GM12878 (cell line): ENCODE measurements at regions not wholly inside any gene's neighbourhood (a gene's known extent, or its start where the extent isn't known, plus 50 kb on each side); places are given as distances from the start of the nearest gene placed in this dataset.

Experiments used
- ATAC-seq: fragments of 200-7000 bp; cut with Tn5 transposase; 3 replicates; pipeline ENCODE4 v1.9.1; 2020; ENCODE audit warnings: mild to moderate bottlenecking, moderate library complexity
- BruUV-seq: library from RNA; stranded (reverse); fragments of 400-500 nt; replicated peaks from 2 replicates; lab custom pipeline; 2021; lab: Mats Ljungman, UMichigan
- CTCF ChIA-PET: fragments of 300-600 bp; sonication (Branson Sonifier 250); formaldehyde crosslinking; extraction: SDS; loops from one replicate; lab custom pipeline; 2021; ENCODE audit warnings: inconsistent platforms; lab: Yijun Ruan, JAX
- POLR2A ChIA-PET: fragments of 350-600 bp; formaldehyde crosslinking; extraction: SDS; loops from one replicate; lab custom pipeline; 2021; ENCODE audit warnings: inconsistent platforms; lab: Charles Lee
- RAD21 ChIA-PET: fragments of 300-600 bp; sonication (Branson Sonifier 250); formaldehyde crosslinking; loops from one replicate; lab custom pipeline; 2023; ENCODE audit warnings: antibody characterized with exemption; ENCODE audit not compliant: unreplicated experiment; lab: Charles Lee
- SMC1A ChIA-PET: fragments of 300-600 bp; sonication (Branson Sonifier 250); formaldehyde crosslinking; loops from one replicate; lab custom pipeline; 2023; ENCODE audit not compliant: unreplicated experiment, uncharacterized antibody; lab: Charles Lee
- DNase-seq: peaks from one replicate; pipeline ENCODE4 v3.0.0-alpha.2; 2011; ENCODE audit warnings: low read depth, low spot score
- FAIRE-seq: peaks from 3 replicates; lab custom pipeline; 2011; peaks lifted over from hg19 to GRCh38; lab: Jason Lieb, UNC
- H2AFZ ChIP-seq: 2 replicates; pipeline ENCODE4 v1.6.0; 2011; ENCODE audit warnings: low read depth, low read length, control low read depth; ENCODE audit not compliant: control insufficient read depth
- H3K27ac ChIP-seq: 2 replicates; pipeline ENCODE4 v1.5.1; 2011; ENCODE audit warnings: control low read depth; ENCODE audit not compliant: control insufficient read depth, insufficient read depth
- H3K27me3 ChIP-seq, 2 experiments: replicated peaks in 1 of 2; 2 replicates each; pipeline versions ENCODE4 v1.6.0 to v1.6.1; 2011; ENCODE audit warnings: low read length in 1 of 2; ENCODE audit not compliant: control insufficient read depth in 2 of 2, insufficient read depth in 2 of 2
- H3K36me3 ChIP-seq, 2 experiments: 2 replicates each; pipeline ENCODE4 v1.5.1; 2011; ENCODE audit warnings: low read length in 1 of 2; ENCODE audit not compliant: control insufficient read depth in 2 of 2, insufficient read depth in 2 of 2
- H3K4me1 ChIP-seq: 2 replicates; pipeline ENCODE4 v1.6.1; 2011; ENCODE audit warnings: mild to moderate bottlenecking, low read length, moderate library complexity, mixed read lengths; ENCODE audit not compliant: control insufficient read depth, insufficient read depth
- H3K4me2 ChIP-seq: 2 replicates; pipeline ENCODE4 v1.6.0; 2011; ENCODE audit warnings: control low read depth; ENCODE audit not compliant: control insufficient read depth, insufficient read depth
- H3K4me3 ChIP-seq: fragments of 200-600 bp; sonication (generic); 2 replicates; pipeline ENCODE4 v1.5.1; 2016
- H3K79me2 ChIP-seq: 2 replicates; pipeline ENCODE4 v1.6.0; 2011; ENCODE audit warnings: low read length; ENCODE audit not compliant: control insufficient read depth, insufficient read depth
- H3K9ac ChIP-seq: 2 replicates; pipeline ENCODE4 v1.8.0; 2011; ENCODE audit warnings: low read length, control low read depth, mixed read lengths; ENCODE audit not compliant: control insufficient read depth, insufficient read depth
- H3K9me3 ChIP-seq: replicated peaks from 3 replicates; pipeline ENCODE4 v1.5.1; 2011; ENCODE audit warnings: mild to moderate bottlenecking, low read length; ENCODE audit not compliant: control insufficient read depth, insufficient read depth
- H4K20me1 ChIP-seq: 2 replicates; pipeline ENCODE4 v1.6.0; 2011; ENCODE audit not compliant: control insufficient read depth, insufficient read depth
- FOS ChIP-seq: IDR thresholded peaks from 3 replicates; pipeline ENCODE4 v1.6.1; 2011; ENCODE audit warnings: borderline replicate concordance; ENCODE audit not compliant: insufficient read length; ENCODE audit errors: extremely low read depth
- FOXM1 ChIP-seq: IDR thresholded peaks from 2 replicates; pipeline ENCODE4 v1.6.1; 2012; ENCODE audit warnings: low read depth, mild to moderate bottlenecking, inconsistent platforms, low read length, moderate library complexity
- HDGF ChIP-seq: fragments of 450-650 bp; IDR thresholded peaks from 2 replicates; pipeline ENCODE4 v1.6.1; 2016; ENCODE audit warnings: antibody characterized with exemption
- MYB ChIP-seq: fragments of 150-350 bp; IDR thresholded peaks from 2 replicates; pipeline ENCODE4 v1.6.1; 2014; ENCODE audit warnings: mild to moderate bottlenecking, low read depth, low read length, borderline replicate concordance
- NRF1 ChIP-seq: conservative IDR thresholded peaks from 2 replicates; pipeline ENCODE4 v1.6.1; 2011; ENCODE audit warnings: mild to moderate bottlenecking, low read depth, low read length, improper control_type of control experiment
- RELA ChIP-seq: fragments of 450-650 bp; IDR thresholded peaks from 2 replicates; pipeline ENCODE4 v1.8.0; 2014; ENCODE audit warnings: borderline replicate concordance; ENCODE audit not compliant: partially characterized antibody
- SMAD1 ChIP-seq: fragments of 450-650 bp; IDR thresholded peaks from 2 replicates; pipeline ENCODE4 v1.6.1; 2018; ENCODE audit warnings: mild to moderate bottlenecking, low read depth; ENCODE audit not compliant: partially characterized antibody
- SREBF1 ChIP-seq: IDR thresholded peaks from 2 replicates; pipeline ENCODE4 v1.6.1; 2012; ENCODE audit warnings: mild to moderate bottlenecking, low read length
- TBL1XR1 ChIP-seq: IDR thresholded peaks from 2 replicates; pipeline ENCODE4 v1.6.1; 2012; ENCODE audit warnings: low read depth, low read length, improper control_type of control experiment
- TCF3 ChIP-seq: IDR thresholded peaks from 2 replicates; pipeline ENCODE4 v1.6.1; 2012; ENCODE audit warnings: low read depth, mild to moderate bottlenecking, low read length, borderline replicate concordance; ENCODE audit not compliant: insufficient read depth
- ZBED1 ChIP-seq: IDR thresholded peaks from 2 replicates; pipeline ENCODE4 v1.6.1; 2016; ENCODE audit warnings: borderline replicate concordance
- WGBS: methylation state at CpG from one replicate; pipeline ENCODE4 v1.1.6; 2016; ENCODE audit warnings: low lambda C conversion rate; ENCODE audit not compliant: insufficient replicate concordance, insufficient coverage; ENCODE audit errors: missing lambda C conversion rate; 5-methylcytosine and 5-hydroxymethylcytosine counted together
- in situ Hi-C: fragments of 300-500 bp; cut with MboI; formaldehyde crosslinking; loops from 9 replicates; pipeline ENCODE4 v1.14.3; 2018; ENCODE audit warnings: mixed read lengths
- intact Hi-C: fragments of 100-400 bp; cut with micrococcal nuclease; formaldehyde crosslinking; loops from one replicate; pipeline ENCODE4 v1.14.2; 2022; ENCODE audit not compliant: unreplicated experiment
- TF ChIP-seq, protein P1 (sequence below): fragments of 150-350 bp; IDR thresholded peaks from 2 replicates; pipeline ENCODE4 v1.6.1; 2016; ENCODE audit warnings: low read depth, low read length
- TF ChIP-seq, protein P2 (sequence below): IDR thresholded peaks from 2 replicates; pipeline ENCODE4 v1.6.1; 2011; ENCODE audit warnings: mild to moderate bottlenecking, low read depth, low read length, moderate library complexity; ENCODE audit not compliant: insufficient replicate concordance
- TF ChIP-seq, protein P3 (sequence below): IDR thresholded peaks from 2 replicates; pipeline ENCODE4 v1.6.1; 2011; ENCODE audit warnings: borderline replicate concordance, low read depth, mild to moderate bottlenecking, moderate library complexity, low read length; ENCODE audit not compliant: insufficient read depth, poor library complexity, severe bottlenecking
- TF ChIP-seq, protein P4 (sequence below): fragments of 450-650 bp; IDR thresholded peaks from 2 replicates; pipeline ENCODE4 v1.6.1; 2014; ENCODE audit warnings: mild to moderate bottlenecking

DNA sequence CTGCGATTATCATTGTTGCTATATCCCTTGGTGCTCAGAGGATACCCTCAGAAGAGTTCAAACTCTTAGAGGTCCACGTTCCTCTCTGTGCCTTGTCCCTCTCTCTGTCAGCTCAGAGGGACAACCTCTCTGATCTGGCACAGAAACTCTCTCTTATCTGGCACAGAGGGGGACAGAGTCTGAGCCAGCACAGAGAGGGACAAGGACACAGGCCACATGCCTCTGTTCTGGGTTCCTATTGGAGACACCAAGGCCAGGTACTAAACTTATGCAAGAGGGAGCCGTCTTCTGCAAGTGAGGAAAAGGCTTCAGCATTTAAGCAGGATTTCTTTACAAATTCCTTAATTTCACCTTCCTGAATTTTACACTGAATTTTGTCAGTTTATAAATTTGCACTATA, 565.2 kb downstream of the TOX3 start:
- no peaks in the 10 kb centered on the region for H3K27me3 ChIP-seq
- no peak for TF ChIP-seq FOXM1
- no peak for TF ChIP-seq SMAD1
- TF ChIP-seq RELA = no peak
- TF ChIP-seq, protein P1, sequence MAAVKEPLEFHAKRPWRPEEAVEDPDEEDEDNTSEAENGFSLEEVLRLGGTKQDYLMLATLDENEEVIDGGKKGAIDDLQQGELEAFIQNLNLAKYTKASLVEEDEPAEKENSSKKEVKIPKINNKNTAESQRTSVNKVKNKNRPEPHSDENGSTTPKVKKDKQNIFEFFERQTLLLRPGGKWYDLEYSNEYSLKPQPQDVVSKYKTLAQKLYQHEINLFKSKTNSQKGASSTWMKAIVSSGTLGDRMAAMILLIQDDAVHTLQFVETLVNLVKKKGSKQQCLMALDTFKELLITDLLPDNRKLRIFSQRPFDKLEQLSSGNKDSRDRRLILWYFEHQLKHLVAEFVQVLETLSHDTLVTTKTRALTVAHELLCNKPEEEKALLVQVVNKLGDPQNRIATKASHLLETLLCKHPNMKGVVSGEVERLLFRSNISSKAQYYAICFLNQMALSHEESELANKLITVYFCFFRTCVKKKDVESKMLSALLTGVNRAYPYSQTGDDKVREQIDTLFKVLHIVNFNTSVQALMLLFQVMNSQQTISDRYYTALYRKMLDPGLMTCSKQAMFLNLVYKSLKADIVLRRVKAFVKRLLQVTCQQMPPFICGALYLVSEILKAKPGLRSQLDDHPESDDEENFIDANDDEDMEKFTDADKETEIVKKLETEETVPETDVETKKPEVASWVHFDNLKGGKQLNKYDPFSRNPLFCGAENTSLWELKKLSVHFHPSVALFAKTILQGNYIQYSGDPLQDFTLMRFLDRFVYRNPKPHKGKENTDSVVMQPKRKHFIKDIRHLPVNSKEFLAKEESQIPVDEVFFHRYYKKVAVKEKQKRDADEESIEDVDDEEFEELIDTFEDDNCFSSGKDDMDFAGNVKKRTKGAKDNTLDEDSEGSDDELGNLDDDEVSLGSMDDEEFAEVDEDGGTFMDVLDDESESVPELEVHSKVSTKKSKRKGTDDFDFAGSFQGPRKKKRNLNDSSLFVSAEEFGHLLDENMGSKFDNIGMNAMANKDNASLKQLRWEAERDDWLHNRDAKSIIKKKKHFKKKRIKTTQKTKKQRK = no peak
- TF ChIP-seq SREBF1 = no peak
- no peak for TF ChIP-seq MYB
- TF ChIP-seq, protein P2, sequence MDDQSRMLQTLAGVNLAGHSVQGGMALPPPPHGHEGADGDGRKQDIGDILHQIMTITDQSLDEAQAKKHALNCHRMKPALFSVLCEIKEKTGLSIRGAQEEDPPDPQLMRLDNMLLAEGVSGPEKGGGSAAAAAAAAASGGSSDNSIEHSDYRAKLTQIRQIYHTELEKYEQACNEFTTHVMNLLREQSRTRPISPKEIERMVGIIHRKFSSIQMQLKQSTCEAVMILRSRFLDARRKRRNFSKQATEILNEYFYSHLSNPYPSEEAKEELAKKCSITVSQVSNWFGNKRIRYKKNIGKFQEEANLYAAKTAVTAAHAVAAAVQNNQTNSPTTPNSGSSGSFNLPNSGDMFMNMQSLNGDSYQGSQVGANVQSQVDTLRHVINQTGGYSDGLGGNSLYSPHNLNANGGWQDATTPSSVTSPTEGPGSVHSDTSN = no peak
- TF ChIP-seq, protein P3, sequence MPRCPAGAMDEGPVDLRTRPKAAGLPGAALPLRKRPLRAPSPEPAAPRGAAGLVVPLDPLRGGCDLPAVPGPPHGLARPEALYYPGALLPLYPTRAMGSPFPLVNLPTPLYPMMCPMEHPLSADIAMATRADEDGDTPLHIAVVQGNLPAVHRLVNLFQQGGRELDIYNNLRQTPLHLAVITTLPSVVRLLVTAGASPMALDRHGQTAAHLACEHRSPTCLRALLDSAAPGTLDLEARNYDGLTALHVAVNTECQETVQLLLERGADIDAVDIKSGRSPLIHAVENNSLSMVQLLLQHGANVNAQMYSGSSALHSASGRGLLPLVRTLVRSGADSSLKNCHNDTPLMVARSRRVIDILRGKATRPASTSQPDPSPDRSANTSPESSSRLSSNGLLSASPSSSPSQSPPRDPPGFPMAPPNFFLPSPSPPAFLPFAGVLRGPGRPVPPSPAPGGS = no peak
- TF ChIP-seq NRF1 = no peak
- no peak for TF ChIP-seq ZBED1
- no peak for TF ChIP-seq FOS
- no peak for TF ChIP-seq TCF3
- TF ChIP-seq TBL1XR1 = no peak
- TF ChIP-seq HDGF = no peak
- TF ChIP-seq, protein P4, sequence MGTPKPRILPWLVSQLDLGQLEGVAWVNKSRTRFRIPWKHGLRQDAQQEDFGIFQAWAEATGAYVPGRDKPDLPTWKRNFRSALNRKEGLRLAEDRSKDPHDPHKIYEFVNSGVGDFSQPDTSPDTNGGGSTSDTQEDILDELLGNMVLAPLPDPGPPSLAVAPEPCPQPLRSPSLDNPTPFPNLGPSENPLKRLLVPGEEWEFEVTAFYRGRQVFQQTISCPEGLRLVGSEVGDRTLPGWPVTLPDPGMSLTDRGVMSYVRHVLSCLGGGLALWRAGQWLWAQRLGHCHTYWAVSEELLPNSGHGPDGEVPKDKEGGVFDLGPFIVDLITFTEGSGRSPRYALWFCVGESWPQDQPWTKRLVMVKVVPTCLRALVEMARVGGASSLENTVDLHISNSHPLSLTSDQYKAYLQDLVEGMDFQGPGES = no peak
- no TSS peak for BruUV-seq
- H3K4me2 ChIP-seq = no peak overlapping the region
- in situ Hi-C loops = loop anchor here (5.0 kb wide), 1 partner anchor 164 kb away; no protein-coding TSS in a partner anchor
- 0% methylated on average over 3 of the region's 3 CpGs for WGBS
- intact Hi-C loops = loop anchor here (1.0 kb wide), 1 partner anchor 163 kb away; no protein-coding TSS in a partner anchor
- no peaks in the 10 kb centered on the region for H3K4me1 ChIP-seq
- H3K9ac ChIP-seq = no peak overlapping the region
- ChIA-PET RAD21 (interaction anchor here (1.1 to 1.3 kb wide), 2 partner anchors 8 to 1175 kb away, joined by 3 to 5 read pairs; no protein-coding TSS in a partner anchor), CTCF (interaction anchor here (1.4 to 4.3 kb wide), 5 partner anchors 10 to 1175 kb away, joined by 3 to 37 read pairs (median 7); no protein-coding TSS in a partner anchor), POLR2A (no interaction called here), SMC1A (interaction anchor here (0.8 to 1.6 kb wide), 3 partner anchors 9 to 163 kb away, joined by 3 to 6 read pairs (median 4); no protein-coding TSS in a partner anchor)
- no peaks in the 10 kb centered on the region for H3K79me2 ChIP-seq
- H3K36me3 ChIP-seq = no peaks in the 10 kb centered on the region
- DNase-seq (no peak), ATAC-seq (no peak), FAIRE-seq (no peak)
- H2AFZ ChIP-seq = no peak overlapping the region
- H3K4me3 ChIP-seq = no peak overlapping the region
- no peak overlapping the region for H3K27ac ChIP-seq
- no peaks in the 10 kb centered on the region for H3K9me3 ChIP-seq
- H4K20me1 ChIP-seq = no peaks in the 10 kb centered on the region
